ENCODE measurements at regions not wholly inside any gene's neighbourhood (a gene's known extent, or its start where the extent isn't known, plus 50 kb on each side); places are given as distances from the start of the nearest gene placed in this dataset.

DNA sequence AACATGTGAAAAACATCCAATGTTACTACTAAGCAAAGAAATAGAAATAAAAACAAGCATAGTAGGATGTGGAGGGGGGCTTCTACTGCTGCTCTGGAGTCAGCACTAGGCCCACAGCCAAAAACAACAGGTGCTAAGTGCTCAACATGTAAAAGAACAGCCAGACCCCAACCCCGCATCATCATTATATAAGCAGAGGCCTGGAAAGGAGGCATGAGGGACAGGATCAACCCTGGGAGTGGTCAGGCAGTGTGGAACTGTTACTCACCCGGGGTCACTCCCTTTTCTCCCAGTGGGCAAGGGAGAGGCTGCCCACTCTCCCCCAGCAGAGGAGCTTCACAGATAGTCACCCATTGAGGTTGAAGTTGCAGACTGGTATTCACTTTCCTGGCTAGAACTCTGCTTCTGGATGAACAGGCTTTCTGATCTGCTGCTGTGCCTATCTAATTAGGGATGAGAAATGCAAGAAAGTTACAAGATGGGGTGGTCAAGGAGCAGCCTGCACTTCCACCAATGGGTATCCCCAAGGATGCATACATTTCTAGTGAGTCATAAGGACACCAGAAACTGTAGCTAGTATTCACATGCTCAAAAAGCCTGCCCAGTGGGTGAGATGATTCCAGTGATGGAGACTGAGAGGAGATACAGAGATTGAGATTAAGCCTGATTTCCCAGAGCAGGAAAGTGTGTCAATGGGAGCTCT lies 480.1 kb upstream of the TCF4 start:
- no peak for ATAC-seq
- Histone ChIP-seq H3K4me1 (peaks cover 0 to 7% (median 5%) of the 10 kb centered on the region in 3 donors), H3K36me3 (no peaks in the 10 kb centered on the region), H3K4me3 (no peak overlapping the region), H3K27ac (no peak overlapping the region), H3K27me3 (no peaks in the 10 kb centered on the region), H3K9me3 (no peaks in the 10 kb centered on the region)
- TF ChIP-seq POLR2AphosphoS5 (IDR thresholded peaks at IDR 0.05) (no peak), CTCF (IDR thresholded peaks at IDR 0.05) (no peak), POLR2A (IDR thresholded peaks at IDR 0.05) (no peak), EP300 (IDR thresholded peaks at IDR 0.05) (no peak)
- 75 to 88% methylated on average over 1 to 2 of the region's 2 CpGs for WGBS, 2 donors (ENCODE audit: low coverage in 1 of 2)

- Histone ChIP-seq H3K9me3 (no peaks in the 10 kb centered on the region), H3K36me3 (no peaks in the 10 kb centered on the region), H3K27ac (no peak overlapping the region), H3K4me1 (peaks cover 0 to 7% (median 5%) of the 10 kb centered on the region in 3 donors), H3K4me3 (no peak overlapping the region), H3K27me3 (no peaks in the 10 kb centered on the region)
- TF ChIP-seq POLR2A (IDR thresholded peaks at IDR 0.05) (no peak), POLR2AphosphoS5 (IDR thresholded peaks at IDR 0.05) (no peak), CTCF (IDR thresholded peaks at IDR 0.05) (no peak), EP300 (IDR thresholded peaks at IDR 0.05) (no peak)
- no peak for ATAC-seq
- 63 to 81% methylated on average over 7 of the region's 7 CpGs for WGBS, 2 donors (ENCODE audit: low coverage in 1 of 2)
Observed at GRCh38 chr18:56067214-56067894, 479.4 kb upstream of the TCF4 start.

- no peak for ATAC-seq
Observed at GRCh38 chr18:56066524-56067213, 478.7 kb upstream of the TCF4 start.

DNA sequence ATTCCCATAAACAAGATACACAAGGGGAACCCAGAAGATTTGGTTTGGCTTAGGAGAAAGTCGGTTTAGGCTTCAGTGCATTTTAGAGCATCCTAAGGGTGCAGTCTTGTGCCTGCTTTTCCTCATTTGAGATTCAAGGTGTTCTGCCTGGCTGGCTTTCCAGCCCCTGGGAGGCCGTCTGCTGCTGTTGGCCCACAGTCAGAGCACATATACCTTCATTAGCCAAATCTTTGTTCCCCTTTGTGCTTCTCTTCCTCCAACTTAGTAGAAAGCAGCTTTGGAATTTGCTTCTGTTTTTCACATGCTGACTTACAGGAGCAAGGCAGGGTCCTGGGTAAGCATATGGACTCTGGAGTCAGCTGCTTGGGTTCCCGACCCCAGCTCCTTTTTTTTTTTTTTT lies 477.1 kb upstream of the TCF4 start:
- no peaks in the 10 kb centered on the region for H3K36me3 ChIP-seq
- H3K27me3 ChIP-seq = no peaks in the 10 kb centered on the region
- no peak overlapping the region for H3K27ac ChIP-seq
- 69% methylated on average over 2 of the region's 3 CpGs; no CpG with 5 or more reads in 1 of the 2 donors for WGBS, 2 donors (ENCODE audit: low coverage in 1 of 2)
- peaks cover 0 to 7% (median 5%) of the 10 kb centered on the region in 3 donors for H3K4me1 ChIP-seq
- no peak for ATAC-seq
- no peak overlapping the region for H3K4me3 ChIP-seq
- no peak for TF ChIP-seq CTCF (IDR thresholded peaks at IDR 0.05)
- no peak for TF ChIP-seq POLR2A (IDR thresholded peaks at IDR 0.05)
- no peak for TF ChIP-seq EP300 (IDR thresholded peaks at IDR 0.05)
- no peak for TF ChIP-seq POLR2AphosphoS5 (IDR thresholded peaks at IDR 0.05)
- no peaks in the 10 kb centered on the region for H3K9me3 ChIP-seq

More at GRCh38 chr18:56066524-56067213, 478.7 kb upstream of the TCF4 start:
- 27 to 41% methylated on average over 2 of the region's 2 CpGs for WGBS, 2 donors (ENCODE audit: low coverage in 1 of 2)
- H3K9me3 ChIP-seq = no peaks in the 10 kb centered on the region
- H3K36me3 ChIP-seq = no peaks in the 10 kb centered on the region
- H3K27ac ChIP-seq = no peak overlapping the region
- no peaks in the 10 kb centered on the region for H3K27me3 ChIP-seq
- no peak overlapping the region for H3K4me3 ChIP-seq
- TF ChIP-seq POLR2A (IDR thresholded peaks at IDR 0.05) = no peak
- no peak for TF ChIP-seq EP300 (IDR thresholded peaks at IDR 0.05)
- no peak for TF ChIP-seq CTCF (IDR thresholded peaks at IDR 0.05)
- no peak for TF ChIP-seq POLR2AphosphoS5 (IDR thresholded peaks at IDR 0.05)
- peaks cover 0 to 7% (median 5%) of the 10 kb centered on the region in 3 donors for H3K4me1 ChIP-seq

All from gastroesophageal sphincter (tissue), 4 donors.